WTC11 (cell line): ENCODE measurements at regions not wholly inside any gene's neighbourhood (a gene's known extent, or its start where the extent isn't known, plus 50 kb on each side); places are given as distances from the start of the nearest gene placed in this dataset.

ENCODE experiments used
- ATAC-seq: fragments of 200-7000 bp; cut with Tn5 transposase; 2 replicates; pipeline ENCODE4 v1.10.0; 2021; ENCODE audit warnings: mild to moderate bottlenecking, moderate library complexity
- CTCF ChIA-PET: fragments of 300-600 bp; sonication (Branson Sonifier 250); formaldehyde crosslinking; loops from one replicate; lab custom pipeline; 2021; ENCODE audit warnings: antibody characterized with exemption; lab: Charles Lee
- POLR2A ChIA-PET: fragments of 350-600 bp; sonication (Branson Sonifier 250); formaldehyde crosslinking; loops from one replicate; lab custom pipeline; 2021; ENCODE audit warnings: antibody characterized with exemption; lab: Charles Lee
- DNase-seq: peaks from one replicate; pipeline ENCODE4 v3.0.0; 2021; ENCODE audit warnings: low spot score
- H3K27ac Mint-ChIP-seq: 2 replicates; pipeline ENCODE4 v1.8.0; 2021; ENCODE audit warnings: mixed read lengths
- H3K27me3 Mint-ChIP-seq: 2 replicates; pipeline ENCODE4 v1.8.0; 2021; ENCODE audit warnings: low read depth, mild to moderate bottlenecking, moderate library complexity, mixed read lengths
- H3K36me3 Mint-ChIP-seq: 2 replicates; pipeline ENCODE4 v1.8.0; 2021; ENCODE audit warnings: mixed read lengths
- H3K4me1 Mint-ChIP-seq: 2 replicates; pipeline ENCODE4 v1.8.0; 2022; ENCODE audit warnings: mixed read lengths
- H3K4me3 Mint-ChIP-seq: 2 replicates; pipeline ENCODE4 v1.8.0; 2021; ENCODE audit warnings: mild to moderate bottlenecking, moderate library complexity, mixed read lengths
- H3K9me3 Mint-ChIP-seq: 2 replicates; pipeline ENCODE4 v1.8.0; 2021; ENCODE audit warnings: mixed read lengths
- ATF1 ChIP-seq: sonication (generic); formaldehyde crosslinking; IDR thresholded peaks from 2 replicates; pipeline ENCODE4 v1.8.1; 2023; ENCODE audit warnings: mild to moderate bottlenecking, moderate library complexity, missing genetic modification reagents
- CBFB ChIP-seq: sonication (generic); formaldehyde crosslinking; IDR thresholded peaks from 2 replicates; pipeline ENCODE4 v1.8.1; 2022; ENCODE audit warnings: mild to moderate bottlenecking, low read depth, missing genetic modification reagents
- NR2C2 ChIP-seq: sonication (generic); formaldehyde crosslinking; IDR thresholded peaks from 2 replicates; pipeline ENCODE4 v1.8.0; 2022; ENCODE audit warnings: mild to moderate bottlenecking, missing genetic modification reagents
- NR3C1 ChIP-seq: sonication (generic); formaldehyde crosslinking; conservative IDR thresholded peaks from 2 replicates; pipeline ENCODE4 v1.8.1; 2023; ENCODE audit warnings: low read depth, mild to moderate bottlenecking, missing genetic modification reagents
- OVOL2 ChIP-seq: fragments of 250-450 bp; sonication (Bioruptor Pico); IDR thresholded peaks from 2 replicates; pipeline ENCODE4 v1.9.0; 2021; ENCODE audit warnings: mild to moderate bottlenecking, borderline replicate concordance
- TF ChIP-seq, protein P1 (sequence below): fragments of 250-450 bp; sonication (Bioruptor Pico); IDR thresholded peaks from 2 replicates; pipeline ENCODE4 v2.1.2; 2022; ENCODE audit warnings: mild to moderate bottlenecking, moderate library complexity
- TF ChIP-seq, protein P2 (sequence below): sonication (generic); formaldehyde crosslinking; IDR thresholded peaks from 2 replicates; pipeline ENCODE4 v1.8.1; 2023; ENCODE audit warnings: mild to moderate bottlenecking, missing genetic modification reagents
- TF ChIP-seq, protein P3 (sequence below): sonication (generic); formaldehyde crosslinking; conservative IDR thresholded peaks from 2 replicates; pipeline ENCODE4 v1.8.1; 2023; ENCODE audit warnings: mild to moderate bottlenecking, low read depth, missing genetic modification reagents, moderate library complexity
- TF ChIP-seq, protein P4 (sequence below): fragments of 250-450 bp; sonication (Bioruptor Pico); conservative IDR thresholded peaks from 2 replicates; pipeline ENCODE4 v1.9.0; 2021; ENCODE audit warnings: mild to moderate bottlenecking
- TF ChIP-seq, protein P5 (sequence below): sonication (generic); formaldehyde crosslinking; IDR thresholded peaks from 2 replicates; pipeline ENCODE4 v1.8.1; 2022; ENCODE audit warnings: mild to moderate bottlenecking, missing genetic modification reagents, moderate library complexity, borderline replicate concordance
- TF ChIP-seq, protein P6 (sequence below): sonication (generic); formaldehyde crosslinking; IDR thresholded peaks from 2 replicates; pipeline ENCODE4 v1.8.0; 2023; ENCODE audit warnings: missing genetic modification reagents, mild to moderate bottlenecking, borderline replicate concordance
- TF ChIP-seq, protein P7 (sequence below): sonication (generic); formaldehyde crosslinking; IDR thresholded peaks from 2 replicates; pipeline ENCODE4 v1.8.0; 2022; ENCODE audit warnings: mild to moderate bottlenecking, missing genetic modification reagents

DNA sequence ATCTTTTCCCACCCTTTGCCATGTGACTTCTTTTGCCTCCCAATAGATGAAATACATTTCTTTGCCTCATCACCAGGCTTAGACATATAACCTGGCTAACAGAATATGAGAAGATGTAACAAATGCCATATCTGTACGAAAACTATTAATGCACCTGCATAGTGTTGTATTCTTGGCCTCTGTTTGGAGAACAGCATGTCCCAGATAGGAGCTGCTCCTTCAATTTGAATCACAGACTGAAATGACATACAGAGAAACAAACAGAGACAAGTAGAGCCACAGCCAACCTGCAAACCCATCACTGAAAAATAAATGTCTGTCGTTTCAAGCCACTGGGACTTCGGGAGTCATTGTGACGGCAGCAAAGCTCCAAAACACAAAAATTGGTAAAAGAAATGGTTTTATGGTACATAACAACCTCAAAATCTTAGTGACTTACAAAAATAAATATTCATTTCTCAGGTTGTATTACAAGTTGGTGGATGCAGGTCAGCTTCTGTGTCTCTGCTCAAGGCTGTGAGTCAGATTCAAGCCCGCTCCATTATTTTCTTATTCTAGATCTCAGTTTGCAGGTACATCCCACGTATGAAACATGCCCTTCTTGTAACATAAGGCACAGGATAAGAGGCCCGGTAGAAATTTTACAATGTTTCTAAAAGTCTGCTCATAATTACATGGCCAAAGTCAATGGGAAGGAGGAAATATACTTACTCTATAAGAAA, 171.3 kb upstream of the SOX6 start:
- no peak for ATAC-seq
- Mint-ChIP-seq H3K36me3 (no peaks in the 10 kb centered on the region), H3K27me3 (peaks cover 10% of the 10 kb centered on the region; the same call in 1 of the 2 replicates), H3K9me3 (peaks cover 15% of the 10 kb centered on the region), H3K4me3 (no peak overlapping the region), H3K27ac (no peak overlapping the region), H3K4me1 (no peaks in the 10 kb centered on the region)
- TF ChIP-seq ATF1 (no peak), OVOL2 (CRISPR knock-in tag) (no peak), NR2C2 (CRISPR knock-in tag) (no peak), CBFB (CRISPR knock-in tag) (no peak), NR3C1 (no peak)
- TF ChIP-seq, protein P1, sequence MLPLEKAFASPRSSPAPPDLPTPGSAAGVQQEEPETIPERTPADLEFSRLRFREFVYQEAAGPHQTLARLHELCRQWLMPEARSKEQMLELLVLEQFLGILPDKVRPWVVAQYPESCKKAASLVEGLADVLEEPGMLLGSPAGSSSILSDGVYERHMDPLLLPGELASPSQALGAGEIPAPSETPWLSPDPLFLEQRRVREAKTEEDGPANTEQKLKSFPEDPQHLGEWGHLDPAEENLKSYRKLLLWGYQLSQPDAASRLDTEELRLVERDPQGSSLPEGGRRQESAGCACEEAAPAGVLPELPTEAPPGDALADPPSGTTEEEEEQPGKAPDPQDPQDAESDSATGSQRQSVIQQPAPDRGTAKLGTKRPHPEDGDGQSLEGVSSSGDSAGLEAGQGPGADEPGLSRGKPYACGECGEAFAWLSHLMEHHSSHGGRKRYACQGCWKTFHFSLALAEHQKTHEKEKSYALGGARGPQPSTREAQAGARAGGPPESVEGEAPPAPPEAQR (CRISPR knock-in tag), result no peak
- TF ChIP-seq, protein P2, sequence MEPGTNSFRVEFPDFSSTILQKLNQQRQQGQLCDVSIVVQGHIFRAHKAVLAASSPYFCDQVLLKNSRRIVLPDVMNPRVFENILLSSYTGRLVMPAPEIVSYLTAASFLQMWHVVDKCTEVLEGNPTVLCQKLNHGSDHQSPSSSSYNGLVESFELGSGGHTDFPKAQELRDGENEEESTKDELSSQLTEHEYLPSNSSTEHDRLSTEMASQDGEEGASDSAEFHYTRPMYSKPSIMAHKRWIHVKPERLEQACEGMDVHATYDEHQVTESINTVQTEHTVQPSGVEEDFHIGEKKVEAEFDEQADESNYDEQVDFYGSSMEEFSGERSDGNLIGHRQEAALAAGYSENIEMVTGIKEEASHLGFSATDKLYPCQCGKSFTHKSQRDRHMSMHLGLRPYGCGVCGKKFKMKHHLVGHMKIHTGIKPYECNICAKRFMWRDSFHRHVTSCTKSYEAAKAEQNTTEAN (CRISPR knock-in tag), result no peak
- TF ChIP-seq, protein P3, sequence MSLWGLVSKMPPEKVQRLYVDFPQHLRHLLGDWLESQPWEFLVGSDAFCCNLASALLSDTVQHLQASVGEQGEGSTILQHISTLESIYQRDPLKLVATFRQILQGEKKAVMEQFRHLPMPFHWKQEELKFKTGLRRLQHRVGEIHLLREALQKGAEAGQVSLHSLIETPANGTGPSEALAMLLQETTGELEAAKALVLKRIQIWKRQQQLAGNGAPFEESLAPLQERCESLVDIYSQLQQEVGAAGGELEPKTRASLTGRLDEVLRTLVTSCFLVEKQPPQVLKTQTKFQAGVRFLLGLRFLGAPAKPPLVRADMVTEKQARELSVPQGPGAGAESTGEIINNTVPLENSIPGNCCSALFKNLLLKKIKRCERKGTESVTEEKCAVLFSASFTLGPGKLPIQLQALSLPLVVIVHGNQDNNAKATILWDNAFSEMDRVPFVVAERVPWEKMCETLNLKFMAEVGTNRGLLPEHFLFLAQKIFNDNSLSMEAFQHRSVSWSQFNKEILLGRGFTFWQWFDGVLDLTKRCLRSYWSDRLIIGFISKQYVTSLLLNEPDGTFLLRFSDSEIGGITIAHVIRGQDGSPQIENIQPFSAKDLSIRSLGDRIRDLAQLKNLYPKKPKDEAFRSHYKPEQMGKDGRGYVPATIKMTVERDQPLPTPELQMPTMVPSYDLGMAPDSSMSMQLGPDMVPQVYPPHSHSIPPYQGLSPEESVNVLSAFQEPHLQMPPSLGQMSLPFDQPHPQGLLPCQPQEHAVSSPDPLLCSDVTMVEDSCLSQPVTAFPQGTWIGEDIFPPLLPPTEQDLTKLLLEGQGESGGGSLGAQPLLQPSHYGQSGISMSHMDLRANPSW, result no peak
- TF ChIP-seq, protein P4, sequence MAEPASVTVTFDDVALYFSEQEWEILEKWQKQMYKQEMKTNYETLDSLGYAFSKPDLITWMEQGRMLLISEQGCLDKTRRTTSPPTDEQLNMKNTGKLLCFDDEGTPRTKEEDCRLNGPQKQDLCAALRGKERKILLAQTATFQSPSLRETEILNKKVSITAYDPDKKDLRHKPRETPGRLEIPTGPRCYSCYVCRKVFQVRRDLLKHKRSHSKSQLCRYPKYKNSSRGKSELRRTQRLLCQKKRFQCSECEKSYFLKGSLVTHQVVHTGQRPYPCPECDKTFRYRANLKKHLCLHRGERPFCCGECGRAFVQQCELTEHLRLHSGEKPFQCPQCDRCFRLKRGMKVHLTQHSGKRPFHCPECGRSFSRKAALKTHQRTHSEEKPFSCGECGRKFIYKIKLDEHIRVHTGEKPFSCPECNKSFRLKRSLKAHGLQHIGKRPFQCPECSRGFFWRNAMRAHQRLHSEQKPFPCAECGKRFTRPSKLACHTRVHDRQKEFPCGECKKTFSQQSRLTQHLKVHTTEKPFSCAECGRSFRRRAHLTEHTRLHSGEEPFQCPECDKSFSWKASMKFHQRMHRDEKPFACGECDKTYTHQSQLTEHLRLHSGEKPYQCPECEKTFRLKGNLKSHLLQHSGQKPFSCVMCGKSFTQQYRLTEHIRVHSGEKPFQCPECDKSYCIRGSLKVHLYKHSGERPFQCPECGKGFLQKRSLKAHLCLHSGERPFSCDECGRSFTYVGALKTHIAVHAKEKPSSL (CRISPR knock-in tag), result no peak
- TF ChIP-seq, protein P5, sequence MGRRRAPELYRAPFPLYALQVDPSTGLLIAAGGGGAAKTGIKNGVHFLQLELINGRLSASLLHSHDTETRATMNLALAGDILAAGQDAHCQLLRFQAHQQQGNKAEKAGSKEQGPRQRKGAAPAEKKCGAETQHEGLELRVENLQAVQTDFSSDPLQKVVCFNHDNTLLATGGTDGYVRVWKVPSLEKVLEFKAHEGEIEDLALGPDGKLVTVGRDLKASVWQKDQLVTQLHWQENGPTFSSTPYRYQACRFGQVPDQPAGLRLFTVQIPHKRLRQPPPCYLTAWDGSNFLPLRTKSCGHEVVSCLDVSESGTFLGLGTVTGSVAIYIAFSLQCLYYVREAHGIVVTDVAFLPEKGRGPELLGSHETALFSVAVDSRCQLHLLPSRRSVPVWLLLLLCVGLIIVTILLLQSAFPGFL, result no peak
- TF ChIP-seq, protein P6, sequence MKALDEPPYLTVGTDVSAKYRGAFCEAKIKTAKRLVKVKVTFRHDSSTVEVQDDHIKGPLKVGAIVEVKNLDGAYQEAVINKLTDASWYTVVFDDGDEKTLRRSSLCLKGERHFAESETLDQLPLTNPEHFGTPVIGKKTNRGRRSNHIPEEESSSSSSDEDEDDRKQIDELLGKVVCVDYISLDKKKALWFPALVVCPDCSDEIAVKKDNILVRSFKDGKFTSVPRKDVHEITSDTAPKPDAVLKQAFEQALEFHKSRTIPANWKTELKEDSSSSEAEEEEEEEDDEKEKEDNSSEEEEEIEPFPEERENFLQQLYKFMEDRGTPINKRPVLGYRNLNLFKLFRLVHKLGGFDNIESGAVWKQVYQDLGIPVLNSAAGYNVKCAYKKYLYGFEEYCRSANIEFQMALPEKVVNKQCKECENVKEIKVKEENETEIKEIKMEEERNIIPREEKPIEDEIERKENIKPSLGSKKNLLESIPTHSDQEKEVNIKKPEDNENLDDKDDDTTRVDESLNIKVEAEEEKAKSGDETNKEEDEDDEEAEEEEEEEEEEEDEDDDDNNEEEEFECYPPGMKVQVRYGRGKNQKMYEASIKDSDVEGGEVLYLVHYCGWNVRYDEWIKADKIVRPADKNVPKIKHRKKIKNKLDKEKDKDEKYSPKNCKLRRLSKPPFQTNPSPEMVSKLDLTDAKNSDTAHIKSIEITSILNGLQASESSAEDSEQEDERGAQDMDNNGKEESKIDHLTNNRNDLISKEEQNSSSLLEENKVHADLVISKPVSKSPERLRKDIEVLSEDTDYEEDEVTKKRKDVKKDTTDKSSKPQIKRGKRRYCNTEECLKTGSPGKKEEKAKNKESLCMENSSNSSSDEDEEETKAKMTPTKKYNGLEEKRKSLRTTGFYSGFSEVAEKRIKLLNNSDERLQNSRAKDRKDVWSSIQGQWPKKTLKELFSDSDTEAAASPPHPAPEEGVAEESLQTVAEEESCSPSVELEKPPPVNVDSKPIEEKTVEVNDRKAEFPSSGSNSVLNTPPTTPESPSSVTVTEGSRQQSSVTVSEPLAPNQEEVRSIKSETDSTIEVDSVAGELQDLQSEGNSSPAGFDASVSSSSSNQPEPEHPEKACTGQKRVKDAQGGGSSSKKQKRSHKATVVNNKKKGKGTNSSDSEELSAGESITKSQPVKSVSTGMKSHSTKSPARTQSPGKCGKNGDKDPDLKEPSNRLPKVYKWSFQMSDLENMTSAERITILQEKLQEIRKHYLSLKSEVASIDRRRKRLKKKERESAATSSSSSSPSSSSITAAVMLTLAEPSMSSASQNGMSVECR (CRISPR knock-in tag), result no peak
- TF ChIP-seq, protein P7, sequence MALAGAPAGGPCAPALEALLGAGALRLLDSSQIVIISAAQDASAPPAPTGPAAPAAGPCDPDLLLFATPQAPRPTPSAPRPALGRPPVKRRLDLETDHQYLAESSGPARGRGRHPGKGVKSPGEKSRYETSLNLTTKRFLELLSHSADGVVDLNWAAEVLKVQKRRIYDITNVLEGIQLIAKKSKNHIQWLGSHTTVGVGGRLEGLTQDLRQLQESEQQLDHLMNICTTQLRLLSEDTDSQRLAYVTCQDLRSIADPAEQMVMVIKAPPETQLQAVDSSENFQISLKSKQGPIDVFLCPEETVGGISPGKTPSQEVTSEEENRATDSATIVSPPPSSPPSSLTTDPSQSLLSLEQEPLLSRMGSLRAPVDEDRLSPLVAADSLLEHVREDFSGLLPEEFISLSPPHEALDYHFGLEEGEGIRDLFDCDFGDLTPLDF (CRISPR knock-in tag), result no peak
- ChIA-PET POLR2A (no interaction called here), CTCF (no interaction called here)
- DNase-seq, result no peak
